Neural cell (in vitro differentiated cells): ENCODE measurements at regions not wholly inside any gene's neighbourhood (a gene's known extent, or its start where the extent isn't known, plus 50 kb on each side); places are given as distances from the start of the nearest gene placed in this dataset.

Source experiments
- H2AFZ ChIP-seq: fragments of 200-600, 300-800 bp; sonication (generic), shearing (Covaris generic); 2 replicates; pipeline ENCODE4 v1.6.0; 2014; ENCODE audit warnings: low read depth, mild to moderate bottlenecking, antibody characterized with exemption, low read length, moderate library complexity
- H3F3A ChIP-seq: fragments of 200-600 bp; shearing (Covaris generic); 2 replicates; pipeline ENCODE4 v1.6.1; 2016; ENCODE audit warnings: mild to moderate bottlenecking, moderate library complexity, mixed read lengths, antibody characterized with exemption, low read length; ENCODE audit not compliant: insufficient read depth, poor library complexity, severe bottlenecking
- H3K27ac ChIP-seq: fragments of 200-600, 300-800 bp; sonication (generic), shearing (Covaris generic); 2 replicates; pipeline ENCODE4 v1.5.1; 2014; ENCODE audit warnings: mild to moderate bottlenecking, low read length, moderate library complexity
- H3K27me3 ChIP-seq: fragments of 300-800, 200-600 bp; sonication (generic), shearing (Covaris generic); 2 replicates; pipeline ENCODE4 v1.6.0; 2014; ENCODE audit warnings: mild to moderate bottlenecking, low read depth, low read length, moderate library complexity; ENCODE audit not compliant: insufficient read depth
- H3K36me3 ChIP-seq: fragments of 300-800, 200-600 bp; sonication (generic), shearing (Covaris generic); 2 replicates; pipeline ENCODE4 v1.5.1; 2014; ENCODE audit warnings: mild to moderate bottlenecking, antibody characterized with exemption, low read length, moderate library complexity; ENCODE audit not compliant: insufficient read depth
- H3K4me2 ChIP-seq: fragments of 300-800, 200-600 bp; sonication (generic), shearing (Covaris generic); 2 replicates; pipeline ENCODE4 v1.6.0; 2014; ENCODE audit warnings: mild to moderate bottlenecking, low read length
- H3K4me3 ChIP-seq: fragments of 300-800, 200-600 bp; sonication (generic), shearing (Covaris generic); 2 replicates; pipeline ENCODE4 v1.5.1; 2014; ENCODE audit warnings: mild to moderate bottlenecking, low read length, moderate library complexity
- H3K79me2 ChIP-seq: fragments of 200-600 bp; shearing (Covaris generic); replicated peaks from 2 replicates; pipeline ENCODE4 v1.6.0; 2014; ENCODE audit warnings: mild to moderate bottlenecking, low read length, moderate library complexity; ENCODE audit not compliant: insufficient read depth
- H3K9ac ChIP-seq: fragments of 300-800, 200-600 bp; sonication (generic), shearing (Covaris generic); 2 replicates; pipeline ENCODE4 v1.6.1; 2016; ENCODE audit warnings: mild to moderate bottlenecking, low read length, mixed read lengths
- H3K9me2 ChIP-seq: fragments of 200-600 bp; shearing (Covaris generic); 2 replicates; pipeline ENCODE4 v1.6.1; 2016; ENCODE audit warnings: mild to moderate bottlenecking, low read length, mixed read lengths; ENCODE audit not compliant: insufficient read depth
- H3K9me3 ChIP-seq: fragments of 200-600, 300-800 bp; sonication (generic), shearing (Covaris generic); 2 replicates; pipeline ENCODE4 v1.6.1; 2016; ENCODE audit warnings: mild to moderate bottlenecking, mixed run types, low read length, moderate library complexity, mixed read lengths
- H4K20me1 ChIP-seq: fragments of 200-600 bp; shearing (Covaris generic); 2 replicates; pipeline ENCODE4 v1.6.1; 2016; ENCODE audit warnings: mild to moderate bottlenecking, mixed run types; ENCODE audit not compliant: insufficient read depth
- CTCF ChIP-seq: fragments of 450-650 bp; IDR thresholded peaks from 2 replicates; pipeline ENCODE4 v1.5.1; 2014; ENCODE audit warnings: antibody characterized with exemption, mild to moderate bottlenecking, moderate library complexity; ENCODE audit not compliant: poor library complexity, severe bottlenecking
- EP300 ChIP-seq: fragments of 450-650 bp; conservative IDR thresholded peaks from 2 replicates; pipeline ENCODE4 v1.6.1; 2014; ENCODE audit warnings: antibody characterized with exemption, mild to moderate bottlenecking, moderate library complexity; ENCODE audit not compliant: poor library complexity, severe bottlenecking
- EZH2 ChIP-seq: fragments of 200-600, 300-800 bp; shearing (Covaris generic), sonication (generic); IDR thresholded peaks from 2 replicates; pipeline ENCODE4 v1.6.1; 2014; ENCODE audit warnings: antibody characterized with exemption, low read length, borderline replicate concordance, mild to moderate bottlenecking; ENCODE audit not compliant: insufficient read depth, poor library complexity, severe bottlenecking
- MXI1 ChIP-seq: fragments of 450-650 bp; conservative IDR thresholded peaks from 2 replicates; pipeline ENCODE4 v1.6.1; 2014; ENCODE audit warnings: antibody characterized with exemption, mild to moderate bottlenecking; ENCODE audit not compliant: poor library complexity, severe bottlenecking
- RAD21 ChIP-seq: fragments of 450-650 bp; conservative IDR thresholded peaks from 2 replicates; pipeline ENCODE4 v1.6.1; 2014; ENCODE audit warnings: antibody characterized with exemption, mild to moderate bottlenecking, moderate library complexity
- REST ChIP-seq: IDR thresholded peaks from 2 replicates; pipeline ENCODE4 v1.6.1; 2012; ENCODE audit warnings: borderline replicate concordance
- TAF1 ChIP-seq: IDR thresholded peaks from 2 replicates; pipeline ENCODE4 v1.6.1; 2012; ENCODE audit warnings: low read depth

DNA sequence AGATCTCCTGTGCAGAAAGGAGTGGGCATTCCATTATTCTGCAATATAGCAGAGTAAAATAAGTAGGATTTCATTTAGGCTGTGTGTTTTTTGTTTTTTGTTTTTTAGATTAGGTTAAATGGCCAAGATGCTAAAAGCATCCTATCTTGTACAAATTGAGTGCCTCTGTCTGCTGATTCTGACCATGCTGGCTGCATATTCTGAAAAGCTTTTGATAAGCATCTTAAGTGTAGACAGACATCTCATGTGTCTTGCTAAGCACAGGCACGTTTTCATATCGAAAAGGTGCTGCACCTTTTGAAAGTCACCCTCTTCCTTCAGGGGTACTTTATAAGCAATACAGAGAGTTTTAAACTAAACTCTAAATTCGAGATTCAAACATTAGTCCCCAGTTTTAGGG lies 74.0 kb upstream of the BCL11A start:
- Histone ChIP-seq H3K27ac (no peak overlapping the region), H3K4me2 (no peak overlapping the region), H4K20me1 (no peaks in the 10 kb centered on the region), H3F3A (no peaks in the 10 kb centered on the region), H3K36me3 (no peaks in the 10 kb centered on the region), H2AFZ (no peak overlapping the region), H3K79me2 (no peaks in the 10 kb centered on the region), H3K4me3 (no peak overlapping the region), H3K9ac (no peak overlapping the region), H3K9me3 (no peaks in the 10 kb centered on the region), H3K27me3 (no peaks in the 10 kb centered on the region), H3K9me2 (no peaks in the 10 kb centered on the region)
- TF ChIP-seq EP300, result no peak

GRCh38 chr2:60628026-60628425 lies 74.6 kb upstream of the BCL11A start:
- no peaks in the 10 kb centered on the region for H3F3A ChIP-seq
- H4K20me1 ChIP-seq, result no peaks in the 10 kb centered on the region
- H3K9ac ChIP-seq, result no peak overlapping the region
- H3K9me3 ChIP-seq, result no peaks in the 10 kb centered on the region
- no peak overlapping the region for H3K4me3 ChIP-seq
- no peaks in the 10 kb centered on the region for H3K27me3 ChIP-seq
- no peaks in the 10 kb centered on the region for H3K9me2 ChIP-seq
- no peak overlapping the region for H3K27ac ChIP-seq
- no peak overlapping the region for H2AFZ ChIP-seq
- TF ChIP-seq MXI1 (no peak), REST (no peak), EP300 (no peak), RAD21 (no peak), TAF1 (no peak), EZH2 (no peak), CTCF (no peak)
- H3K79me2 ChIP-seq, result no peaks in the 10 kb centered on the region
- no peaks in the 10 kb centered on the region for H3K36me3 ChIP-seq
- H3K4me2 ChIP-seq, result no peak overlapping the region

DNA sequence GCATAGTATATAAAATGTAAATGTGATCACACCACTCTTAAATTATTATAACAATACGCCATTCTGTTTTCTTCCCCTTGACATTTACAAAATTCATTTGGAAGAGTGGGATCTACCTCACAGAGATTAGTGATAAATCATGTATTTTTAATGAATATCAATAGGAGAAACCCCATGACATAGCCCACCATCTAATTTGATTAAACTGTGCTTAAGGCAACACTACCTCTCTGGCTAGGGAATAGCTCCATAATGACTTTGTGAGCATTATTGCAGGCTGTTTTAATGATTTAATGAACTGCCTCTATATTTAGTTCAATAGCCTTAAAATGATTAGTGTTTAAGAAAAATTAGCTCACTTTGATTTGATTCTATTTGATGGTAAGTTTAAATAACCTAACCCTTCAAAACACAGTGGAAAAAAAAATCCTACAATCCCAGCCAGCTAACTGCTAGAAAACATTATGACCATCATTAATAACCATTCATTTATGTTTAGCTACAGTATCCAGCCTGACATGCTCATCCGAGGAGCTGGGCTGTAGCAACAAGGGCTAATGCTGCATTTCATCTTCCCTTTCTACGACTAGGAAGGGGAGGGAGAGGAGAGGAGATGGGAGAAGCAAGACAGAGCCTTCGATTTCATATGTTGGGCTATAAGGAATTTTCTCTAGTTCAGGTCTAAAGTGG lies 75.3 kb upstream of the BCL11A start:
- Histone ChIP-seq H4K20me1 (no peaks in the 10 kb centered on the region), H3K36me3 (no peaks in the 10 kb centered on the region), H3K27me3 (no peaks in the 10 kb centered on the region), H3K9me2 (no peaks in the 10 kb centered on the region), H2AFZ (no peak overlapping the region), H3K9ac (no peak overlapping the region), H3K4me3 (no peak overlapping the region), H3F3A (no peaks in the 10 kb centered on the region), H3K79me2 (no peaks in the 10 kb centered on the region), H3K4me2 (no peak overlapping the region), H3K27ac (no peak overlapping the region), H3K9me3 (no peaks in the 10 kb centered on the region)
- TF ChIP-seq EP300, result no peak
